HL-60 (cell line): ENCODE measurements at regions not wholly inside any gene's neighbourhood (a gene's known extent, or its start where the extent isn't known, plus 50 kb on each side); places are given as distances from the start of the nearest gene placed in this dataset.

Source experiments
- CTCF ChIP-seq: IDR thresholded peaks from one replicate; pipeline ENCODE4 v1.5.1; 2011; ENCODE audit warnings: low read length, control low read depth, inconsistent platforms; ENCODE audit not compliant: insufficient read depth
- POLR2AphosphoS5 ChIP-seq: IDR thresholded peaks from 2 replicates; pipeline ENCODE4 v1.6.1; 2012; ENCODE audit warnings: low read depth

DNA sequence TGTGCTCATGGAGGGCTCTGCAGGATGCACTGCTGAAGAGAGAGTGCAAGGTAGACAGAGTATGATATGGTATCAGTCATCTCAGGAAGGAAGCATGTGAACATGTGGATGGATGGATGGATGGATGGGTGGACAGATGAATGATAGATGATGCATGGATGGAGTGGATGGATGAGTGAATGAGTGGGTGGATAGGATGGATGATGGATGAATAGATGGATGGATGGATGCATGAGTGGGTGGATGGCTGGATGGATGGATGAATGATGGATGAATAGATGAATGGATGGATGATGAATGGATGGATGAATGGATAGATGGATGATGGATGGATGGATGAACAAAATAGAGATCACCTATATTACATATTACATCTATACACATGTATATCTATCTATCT, 341.3 kb downstream of the DRD1 start:
- no peak for TF ChIP-seq CTCF
- no peak for TF ChIP-seq POLR2AphosphoS5
